ENCODE measurements at regions not wholly inside any gene's neighbourhood (a gene's known extent, or its start where the extent isn't known, plus 50 kb on each side); places are given as distances from the start of the nearest gene placed in this dataset.

- no peaks in the 10 kb centered on the region for H3K27me3 ChIP-seq
- intact Hi-C loops (cut with DNase I) = no loop called here
- H3K4me3 ChIP-seq = no peak overlapping the region
- H3K36me3 ChIP-seq (replicated peaks in 1 of 2; ENCODE audit: insufficient read depth in 1 of 2, low read depth in 2 of 2) = no peaks in the 10 kb centered on the region
- no peak for DNase-seq
- TF ChIP-seq POLR2A (IDR thresholded peaks at IDR 0.05) = no peak
- no peak for TF ChIP-seq CTCF (IDR thresholded peaks at IDR 0.05)
- H3K4me1 ChIP-seq = no peaks in the 10 kb centered on the region
- H3K27ac ChIP-seq = no peak overlapping the region
- ATAC-seq = no peak
- no peaks in the 10 kb centered on the region for H3K9me3 ChIP-seq
- 92 to 100% methylated on average over 2 of the region's 2 CpGs for WGBS, 2 donors
Observed at GRCh38 chrX:10743476-10743875, 123.1 kb upstream of the MID1 start.

GRCh38 chrX:10744007-10744406, 123.6 kb upstream of the MID1 start:
- H3K36me3 ChIP-seq (replicated peaks in 1 of 2; ENCODE audit: insufficient read depth in 1 of 2, low read depth in 2 of 2) = no peaks in the 10 kb centered on the region
- intact Hi-C loops (cut with DNase I) = no loop called here
- no peak overlapping the region for H3K4me3 ChIP-seq
- H3K27me3 ChIP-seq = no peaks in the 10 kb centered on the region
- DNase-seq (no peak), ATAC-seq (no peak)
- no peaks in the 10 kb centered on the region for H3K4me1 ChIP-seq
- TF ChIP-seq POLR2A (IDR thresholded peaks at IDR 0.05) = no peak
- TF ChIP-seq CTCF (IDR thresholded peaks at IDR 0.05) = no peak
- H3K9me3 ChIP-seq = no peaks in the 10 kb centered on the region
- no peak overlapping the region for H3K27ac ChIP-seq
- 77 to 100% methylated on average over 2 of the region's 2 CpGs for WGBS, 2 donors

- no peak overlapping the region for H3K4me3 ChIP-seq
- no peak for TF ChIP-seq POLR2A (IDR thresholded peaks at IDR 0.05)
- DNase-seq = no peak
- H3K27me3 ChIP-seq = no peaks in the 10 kb centered on the region
- ATAC-seq = no peak
- WGBS, 2 donors = 60 to 82% methylated on average over 1 of the region's 1 CpG
- no peaks in the 10 kb centered on the region for H3K36me3 ChIP-seq (replicated peaks in 1 of 2; ENCODE audit: insufficient read depth in 1 of 2, low read depth in 2 of 2)
- intact Hi-C loops (cut with DNase I) = no loop called here
- no peaks in the 10 kb centered on the region for H3K4me1 ChIP-seq
- no peak overlapping the region for H3K27ac ChIP-seq
- no peaks in the 10 kb centered on the region for H3K9me3 ChIP-seq
Observed at GRCh38 chrX:10747975-10748374, 127.6 kb upstream of the MID1 start.

GRCh38 chrX:10749113-10749512, 128.7 kb upstream of the MID1 start:
- Histone ChIP-seq H3K27ac (no peak overlapping the region), H3K4me1 (no peaks in the 10 kb centered on the region), H3K27me3 (no peaks in the 10 kb centered on the region), H3K4me3 (no peak overlapping the region), H3K36me3 (replicated peaks in 1 of 2; ENCODE audit: insufficient read depth in 1 of 2, low read depth in 2 of 2) (no peaks in the 10 kb centered on the region), H3K9me3 (no peaks in the 10 kb centered on the region)
- intact Hi-C loops (cut with DNase I) = no loop called here
- 90% methylated on average over 3 of the region's 3 CpGs for WGBS, 2 donors
- ATAC-seq = no peak
- TF ChIP-seq POLR2A (IDR thresholded peaks at IDR 0.05) (no peak), CTCF (IDR thresholded peaks at IDR 0.05) (no peak)
- DNase-seq = no peak

- no peak for TF ChIP-seq POLR2A (IDR thresholded peaks at IDR 0.05)
- TF ChIP-seq CTCF (IDR thresholded peaks at IDR 0.05) = no peak
- Histone ChIP-seq H3K36me3 (replicated peaks in 1 of 2; ENCODE audit: insufficient read depth in 1 of 2, low read depth in 2 of 2) (no peaks in the 10 kb centered on the region), H3K4me3 (no peak overlapping the region), H3K4me1 (no peaks in the 10 kb centered on the region), H3K27me3 (no peaks in the 10 kb centered on the region), H3K27ac (no peak overlapping the region), H3K9me3 (no peaks in the 10 kb centered on the region)
- DNase-seq (no peak), ATAC-seq (no peak)
- 89% methylated on average over 7 of the region's 7 CpGs for WGBS, 2 donors
- intact Hi-C loops (cut with DNase I) = no loop called here
Observed at GRCh38 chrX:10750581-10750980, 130.2 kb upstream of the MID1 start.
